ENCODE measurements at regions not wholly inside any gene's neighbourhood (a gene's known extent, or its start where the extent isn't known, plus 50 kb on each side); places are given as distances from the start of the nearest gene placed in this dataset.

DNA sequence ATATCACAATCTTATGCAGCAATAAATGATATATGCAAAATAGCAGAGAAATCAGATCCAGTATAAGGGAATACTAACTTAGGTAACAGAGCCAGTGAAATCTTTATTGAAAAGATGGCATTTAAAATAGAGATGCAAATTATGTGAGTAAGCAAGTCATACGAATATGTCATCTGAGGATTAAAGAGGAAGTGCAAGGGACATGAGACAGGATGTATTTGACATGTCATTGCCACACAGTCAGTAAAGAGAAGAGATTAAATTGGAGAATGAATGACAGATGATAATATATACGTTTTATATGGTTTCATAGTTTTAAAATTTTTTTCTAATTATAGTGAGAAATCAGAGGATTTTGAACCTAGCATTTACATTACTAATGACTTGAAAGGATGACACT lies 426.4 kb downstream of the SLITRK5 start:
- no peak for ATAC-seq
- no peaks in the 10 kb centered on the region for H3K27me3 ChIP-seq (ENCODE audit: insufficient read depth)
- peaks cover 4% of the 10 kb centered on the region; the same call in 1 of the 2 replicates for H3K9me2 ChIP-seq (ENCODE audit: insufficient read depth)
- no peak for DNase-seq (ENCODE audit: low spot score)
- no peaks in the 10 kb centered on the region for H3F3A ChIP-seq (replicated peaks; ENCODE audit: low read depth)
- no peak overlapping the region for H3K4me2 ChIP-seq
- Mint-ChIP-seq H3K4me3 (no peak overlapping the region), H3K27ac (no peak overlapping the region), H3K9me3 (peaks cover 2% of the 10 kb centered on the region; the same call in 2 of the 3 replicates), H3K4me1 (no peaks in the 10 kb centered on the region), H3K27me3 (ENCODE audit: insufficient read depth, low read depth, poor library complexity) (peaks cover 1% of the 10 kb centered on the region), H3K36me3 (ENCODE audit: low read depth) (no peaks in the 10 kb centered on the region)
- no peak overlapping the region for H2AFZ ChIP-seq
- TF ChIP-seq ZNF331 (CRISPR knock-in tag; IDR thresholded peaks at IDR 0.05; ENCODE audit: low read depth) = no peak
- H3K79me2 ChIP-seq (replicated peaks; ENCODE audit: insufficient read depth) = no peaks in the 10 kb centered on the region
- no peaks in the 10 kb centered on the region for H3K4me1 ChIP-seq (ENCODE audit: insufficient read depth)
- H3K4me3 ChIP-seq = no peak overlapping the region
- H3K36me3 ChIP-seq (ENCODE audit: insufficient read depth) = no peaks in the 10 kb centered on the region
- no peak overlapping the region for H3K27ac ChIP-seq (ENCODE audit: low read depth)
- H4K20me1 ChIP-seq (replicated peaks; ENCODE audit: insufficient read depth) = no peaks in the 10 kb centered on the region

DNA sequence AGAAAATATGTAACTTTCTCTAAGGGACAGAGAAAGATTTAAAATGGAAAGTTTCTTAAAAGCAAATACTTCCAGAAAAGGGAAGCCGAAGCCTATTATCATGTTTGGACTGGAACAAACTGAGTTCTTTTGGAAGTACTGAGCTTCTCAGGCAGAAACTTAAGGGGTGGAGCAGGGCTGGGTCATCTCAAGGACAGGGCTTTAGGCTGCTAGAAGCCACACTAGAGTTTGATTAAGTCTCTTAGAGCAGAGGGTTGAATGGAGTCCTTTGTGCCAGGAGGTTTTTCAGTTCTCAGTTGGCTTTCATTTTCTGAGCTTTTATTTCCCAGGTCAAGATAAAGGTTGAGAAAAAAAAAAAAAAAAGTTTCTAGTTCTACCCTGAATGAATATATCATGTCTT lies 432.7 kb downstream of the SLITRK5 start:
- no peaks in the 10 kb centered on the region for H3K36me3 Mint-ChIP-seq (ENCODE audit: low read depth)
- Histone ChIP-seq H3K9me2 (ENCODE audit: insufficient read depth) (no peaks in the 10 kb centered on the region), H3K79me2 (replicated peaks; ENCODE audit: insufficient read depth) (no peaks in the 10 kb centered on the region), H3K36me3 (ENCODE audit: insufficient read depth) (no peaks in the 10 kb centered on the region), H2AFZ (0 out of 2 replicates have a peak overlapping the region, but pooled peaks have one; percentile 21), H3K4me1 (ENCODE audit: insufficient read depth) (no peaks in the 10 kb centered on the region), H3K27me3 (ENCODE audit: insufficient read depth) (no peaks in the 10 kb centered on the region), H3K4me2 (no peak overlapping the region), H4K20me1 (replicated peaks; ENCODE audit: insufficient read depth) (no peaks in the 10 kb centered on the region), H3F3A (replicated peaks; ENCODE audit: low read depth) (no peaks in the 10 kb centered on the region), H3K4me3 (no peak overlapping the region), H3K27ac (ENCODE audit: low read depth) (no peak overlapping the region)
- ATAC-seq (no peak), DNase-seq (ENCODE audit: low spot score) (no peak)
- no peak overlapping the region for H3K27ac Mint-ChIP-seq
- H3K27me3 Mint-ChIP-seq (ENCODE audit: insufficient read depth, low read depth, poor library complexity) = no peaks in the 10 kb centered on the region
- no peaks in the 10 kb centered on the region for H3K4me1 Mint-ChIP-seq
- peaks cover 2% of the 10 kb centered on the region; the same call in 2 of the 3 replicates for H3K9me3 Mint-ChIP-seq
- H3K4me3 Mint-ChIP-seq = no peak overlapping the region
- TF ChIP-seq POLR2AphosphoS5 (IDR thresholded peaks at IDR 0.05; ENCODE audit: low read depth) (no peak), ZNF114 (CRISPR knock-in tag; IDR thresholded peaks at IDR 0.05) (no peak), JUNB (IDR thresholded peaks at IDR 0.05; ENCODE audit: unreplicated experiment) (no peak), EZH2 (IDR thresholded peaks at IDR 0.05; ENCODE audit: low read depth, unreplicated experiment) (no peak), CREB1 (CRISPR knock-in tag; IDR thresholded peaks at IDR 0.05; ENCODE audit: low read depth) (no peak), NANOG (IDR thresholded peaks at IDR 0.05; ENCODE audit: borderline replicate concordance) (no peak), EZH2phosphoT487 (IDR thresholded peaks at IDR 0.05; ENCODE audit: unreplicated experiment) (no peak), STAT1 (IDR thresholded peaks at IDR 0.05; ENCODE audit: unreplicated experiment) (no peak)
- TF ChIP-seq, protein P1, sequence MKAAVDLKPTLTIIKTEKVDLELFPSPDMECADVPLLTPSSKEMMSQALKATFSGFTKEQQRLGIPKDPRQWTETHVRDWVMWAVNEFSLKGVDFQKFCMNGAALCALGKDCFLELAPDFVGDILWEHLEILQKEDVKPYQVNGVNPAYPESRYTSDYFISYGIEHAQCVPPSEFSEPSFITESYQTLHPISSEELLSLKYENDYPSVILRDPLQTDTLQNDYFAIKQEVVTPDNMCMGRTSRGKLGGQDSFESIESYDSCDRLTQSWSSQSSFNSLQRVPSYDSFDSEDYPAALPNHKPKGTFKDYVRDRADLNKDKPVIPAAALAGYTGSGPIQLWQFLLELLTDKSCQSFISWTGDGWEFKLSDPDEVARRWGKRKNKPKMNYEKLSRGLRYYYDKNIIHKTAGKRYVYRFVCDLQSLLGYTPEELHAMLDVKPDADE (IDR thresholded peaks at IDR 0.05) = no peak
- TF ChIP-seq, protein P2, sequence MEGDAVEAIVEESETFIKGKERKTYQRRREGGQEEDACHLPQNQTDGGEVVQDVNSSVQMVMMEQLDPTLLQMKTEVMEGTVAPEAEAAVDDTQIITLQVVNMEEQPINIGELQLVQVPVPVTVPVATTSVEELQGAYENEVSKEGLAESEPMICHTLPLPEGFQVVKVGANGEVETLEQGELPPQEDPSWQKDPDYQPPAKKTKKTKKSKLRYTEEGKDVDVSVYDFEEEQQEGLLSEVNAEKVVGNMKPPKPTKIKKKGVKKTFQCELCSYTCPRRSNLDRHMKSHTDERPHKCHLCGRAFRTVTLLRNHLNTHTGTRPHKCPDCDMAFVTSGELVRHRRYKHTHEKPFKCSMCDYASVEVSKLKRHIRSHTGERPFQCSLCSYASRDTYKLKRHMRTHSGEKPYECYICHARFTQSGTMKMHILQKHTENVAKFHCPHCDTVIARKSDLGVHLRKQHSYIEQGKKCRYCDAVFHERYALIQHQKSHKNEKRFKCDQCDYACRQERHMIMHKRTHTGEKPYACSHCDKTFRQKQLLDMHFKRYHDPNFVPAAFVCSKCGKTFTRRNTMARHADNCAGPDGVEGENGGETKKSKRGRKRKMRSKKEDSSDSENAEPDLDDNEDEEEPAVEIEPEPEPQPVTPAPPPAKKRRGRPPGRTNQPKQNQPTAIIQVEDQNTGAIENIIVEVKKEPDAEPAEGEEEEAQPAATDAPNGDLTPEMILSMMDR (conservative IDR thresholded peaks at IDR 0.05; ENCODE audit: low read depth in 2 of 2) = no peak
- TF ChIP-seq, protein P3, sequence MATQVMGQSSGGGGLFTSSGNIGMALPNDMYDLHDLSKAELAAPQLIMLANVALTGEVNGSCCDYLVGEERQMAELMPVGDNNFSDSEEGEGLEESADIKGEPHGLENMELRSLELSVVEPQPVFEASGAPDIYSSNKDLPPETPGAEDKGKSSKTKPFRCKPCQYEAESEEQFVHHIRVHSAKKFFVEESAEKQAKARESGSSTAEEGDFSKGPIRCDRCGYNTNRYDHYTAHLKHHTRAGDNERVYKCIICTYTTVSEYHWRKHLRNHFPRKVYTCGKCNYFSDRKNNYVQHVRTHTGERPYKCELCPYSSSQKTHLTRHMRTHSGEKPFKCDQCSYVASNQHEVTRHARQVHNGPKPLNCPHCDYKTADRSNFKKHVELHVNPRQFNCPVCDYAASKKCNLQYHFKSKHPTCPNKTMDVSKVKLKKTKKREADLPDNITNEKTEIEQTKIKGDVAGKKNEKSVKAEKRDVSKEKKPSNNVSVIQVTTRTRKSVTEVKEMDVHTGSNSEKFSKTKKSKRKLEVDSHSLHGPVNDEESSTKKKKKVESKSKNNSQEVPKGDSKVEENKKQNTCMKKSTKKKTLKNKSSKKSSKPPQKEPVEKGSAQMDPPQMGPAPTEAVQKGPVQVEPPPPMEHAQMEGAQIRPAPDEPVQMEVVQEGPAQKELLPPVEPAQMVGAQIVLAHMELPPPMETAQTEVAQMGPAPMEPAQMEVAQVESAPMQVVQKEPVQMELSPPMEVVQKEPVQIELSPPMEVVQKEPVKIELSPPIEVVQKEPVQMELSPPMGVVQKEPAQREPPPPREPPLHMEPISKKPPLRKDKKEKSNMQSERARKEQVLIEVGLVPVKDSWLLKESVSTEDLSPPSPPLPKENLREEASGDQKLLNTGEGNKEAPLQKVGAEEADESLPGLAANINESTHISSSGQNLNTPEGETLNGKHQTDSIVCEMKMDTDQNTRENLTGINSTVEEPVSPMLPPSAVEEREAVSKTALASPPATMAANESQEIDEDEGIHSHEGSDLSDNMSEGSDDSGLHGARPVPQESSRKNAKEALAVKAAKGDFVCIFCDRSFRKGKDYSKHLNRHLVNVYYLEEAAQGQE (IDR thresholded peaks at IDR 0.05; ENCODE audit: unreplicated experiment) = no peak

Data from GM23338 (cell line).